ENCODE measurements at regions not wholly inside any gene's neighbourhood (a gene's known extent, or its start where the extent isn't known, plus 50 kb on each side); places are given as distances from the start of the nearest gene placed in this dataset.

GRCh38 chr5:89885670-89886069 lies 523.9 kb downstream of the CETN3 start:
- TF ChIP-seq CTCF (IDR thresholded peaks at IDR 0.05) (no peak), POLR2A (IDR thresholded peaks at IDR 0.05) (no peak)
